ENCODE measurements at regions not wholly inside any gene's neighbourhood (a gene's known extent, or its start where the extent isn't known, plus 50 kb on each side); places are given as distances from the start of the nearest gene placed in this dataset.

DNA sequence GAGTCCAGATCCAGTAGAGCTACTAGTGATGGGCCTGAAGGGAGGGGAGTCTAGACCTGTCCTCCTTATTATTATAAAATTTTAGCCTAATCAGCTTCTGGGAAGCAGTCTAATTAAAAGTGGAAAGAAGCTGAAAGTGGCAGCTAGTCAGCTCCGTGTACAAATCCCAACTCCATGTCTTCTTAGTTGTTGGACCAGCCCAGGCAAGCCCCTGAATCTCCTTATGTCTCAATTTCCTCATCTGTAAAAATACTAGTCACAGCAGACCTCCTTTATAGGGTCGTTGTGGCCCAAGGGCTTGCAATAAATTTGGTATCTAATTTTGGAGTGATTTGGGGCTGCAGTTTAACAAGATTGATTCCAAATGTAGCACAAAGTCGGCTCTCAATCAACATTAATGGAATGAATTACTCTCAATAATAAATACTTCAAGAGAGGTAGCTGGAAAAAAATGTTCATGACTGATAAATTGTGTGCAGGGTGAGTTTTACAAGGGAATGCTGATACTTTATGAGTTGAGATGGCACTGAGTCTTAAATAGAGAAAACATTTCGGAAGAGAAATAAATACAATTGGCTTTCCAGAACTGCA, 118.3 kb upstream of the NDUFV2 start (continued):
- TF ChIP-seq ZSCAN25 (CRISPR knock-in tag; IDR thresholded peaks at IDR 0.05), result no peak

- no peak for FAIRE-seq
- no peak for ATAC-seq
Measured at GRCh38 chr18:8987241-8987640, 115.3 kb upstream of the NDUFV2 start.

GRCh38 chr18:8988260-8988871, 114.1 kb upstream of the NDUFV2 start:
- ChIA-PET CTCF (ENCODE audit: low intra/inter-chr PET ratio, low total read pairs) (interaction anchor here (1.2 to 2.1 kb wide), 4 partner anchors 106 to 509 kb away, joined by 3 to 14 read pairs (median 12); no protein-coding TSS in a partner anchor), POLR2A (no interaction called here)
- Histone ChIP-seq H4K20me1 (ENCODE audit: insufficient read depth, low read length) (no peaks in the 10 kb centered on the region), H3K27me3 (ENCODE audit: control insufficient read depth in 1 of 2, insufficient read depth in 2 of 2, low read length in 2 of 2) (peaks cover 0 to 9% of the 10 kb centered on the region in 2 experiments; a peak in 1 of 5 replicates), H3K79me2 (ENCODE audit: insufficient read depth, low read length) (no peaks in the 10 kb centered on the region), H3K4me2 (ENCODE audit: low read depth, low read length) (no peak overlapping the region), H3K36me3 (replicated peaks in 1 of 2; ENCODE audit: control insufficient read depth in 1 of 2, insufficient read depth in 2 of 2, low read length in 2 of 2) (no peaks in the 10 kb centered on the region), H3K4me1 (ENCODE audit: insufficient read depth, low read length) (no peaks in the 10 kb centered on the region), H3K27ac (ENCODE audit: extremely low read length, insufficient read depth, low read length) (no peak overlapping the region), H2AFZ (ENCODE audit: low read length) (no peak overlapping the region), H3K9me3 (ENCODE audit: low read length) (no peaks in the 10 kb centered on the region), H3K4me3 (replicated peaks in 1 of 3; ENCODE audit: insufficient read depth in 1 of 3, low read depth in 2 of 3, low read length in 3 of 3) (no peak overlapping the region), H3K9ac (ENCODE audit: insufficient read depth, low read depth, low read length) (no peak overlapping the region)
- WGBS (ENCODE audit: low lambda C conversion rate), result 25% methylated on average over 9 of the region's 10 CpGs
- ATAC-seq (peak; percentile 97), FAIRE-seq (peak; percentile 60), DNase-seq (ENCODE audit: low spot score) (peak; percentile 46)
- no TSS peak for BruUV-seq (replicated peaks)
- intact Hi-C loops (cut with micrococcal nuclease; ENCODE audit: unreplicated experiment) (loop anchor here (1.0 kb wide), 3 partner anchors 106 to 335 kb away; no protein-coding TSS in a partner anchor), in situ Hi-C loops (cut with HindIII; ENCODE audit: extremely low pct_ligation_motif_present, low pct_unique_long_range_greater_than_20kb) (no loop called here)
- no peak for TF ChIP-seq ZNF253 (CRISPR knock-in tag; IDR thresholded peaks at IDR 0.05; ENCODE audit: borderline replicate concordance)
- TF ChIP-seq CBFB (CRISPR knock-in tag; IDR thresholded peaks at IDR 0.05), result no peak
- TF ChIP-seq ZNF224 (CRISPR knock-in tag; IDR thresholded peaks at IDR 0.05), result no peak
- TF ChIP-seq ZNF441 (CRISPR knock-in tag; IDR thresholded peaks at IDR 0.05; ENCODE audit: borderline replicate concordance), result no peak
- no peak for TF ChIP-seq DNMT1 (CRISPR knock-in tag; IDR thresholded peaks at IDR 0.05)
- TF ChIP-seq NFE2L2 (IDR thresholded peaks at IDR 0.05; ENCODE audit: low read length), result no peak
- TF ChIP-seq CCAR2 (optimal IDR thresholded peaks at IDR 0.05; ENCODE audit: low read depth, low read length), result no peak
- no peak for TF ChIP-seq ZNF205 (CRISPR knock-in tag; IDR thresholded peaks at IDR 0.05)
- TF ChIP-seq TMF1 (CRISPR knock-in tag; IDR thresholded peaks at IDR 0.05; ENCODE audit: low read depth), result no peak
- TF ChIP-seq, protein P1, sequence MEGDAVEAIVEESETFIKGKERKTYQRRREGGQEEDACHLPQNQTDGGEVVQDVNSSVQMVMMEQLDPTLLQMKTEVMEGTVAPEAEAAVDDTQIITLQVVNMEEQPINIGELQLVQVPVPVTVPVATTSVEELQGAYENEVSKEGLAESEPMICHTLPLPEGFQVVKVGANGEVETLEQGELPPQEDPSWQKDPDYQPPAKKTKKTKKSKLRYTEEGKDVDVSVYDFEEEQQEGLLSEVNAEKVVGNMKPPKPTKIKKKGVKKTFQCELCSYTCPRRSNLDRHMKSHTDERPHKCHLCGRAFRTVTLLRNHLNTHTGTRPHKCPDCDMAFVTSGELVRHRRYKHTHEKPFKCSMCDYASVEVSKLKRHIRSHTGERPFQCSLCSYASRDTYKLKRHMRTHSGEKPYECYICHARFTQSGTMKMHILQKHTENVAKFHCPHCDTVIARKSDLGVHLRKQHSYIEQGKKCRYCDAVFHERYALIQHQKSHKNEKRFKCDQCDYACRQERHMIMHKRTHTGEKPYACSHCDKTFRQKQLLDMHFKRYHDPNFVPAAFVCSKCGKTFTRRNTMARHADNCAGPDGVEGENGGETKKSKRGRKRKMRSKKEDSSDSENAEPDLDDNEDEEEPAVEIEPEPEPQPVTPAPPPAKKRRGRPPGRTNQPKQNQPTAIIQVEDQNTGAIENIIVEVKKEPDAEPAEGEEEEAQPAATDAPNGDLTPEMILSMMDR (CRISPR knock-in tag; IDR thresholded peaks at IDR 0.05), result peak; percentile 91
- no peak for TF ChIP-seq EEA1 (CRISPR knock-in tag; IDR thresholded peaks at IDR 0.05; ENCODE audit: borderline replicate concordance)
- no peak for TF ChIP-seq CREB3 (CRISPR knock-in tag; IDR thresholded peaks at IDR 0.05)

More at GRCh38 chr18:8987241-8987640, 115.3 kb upstream of the NDUFV2 start:
- Histone ChIP-seq H3K4me3 (replicated peaks in 1 of 3; ENCODE audit: insufficient read depth in 1 of 3, low read depth in 2 of 3, low read length in 3 of 3) (no peak overlapping the region), H3K27ac (ENCODE audit: extremely low read length, insufficient read depth, low read length) (no peak overlapping the region), H3K79me2 (ENCODE audit: insufficient read depth, low read length) (no peaks in the 10 kb centered on the region), H3K9ac (ENCODE audit: insufficient read depth, low read depth, low read length) (no peak overlapping the region), H2AFZ (ENCODE audit: low read length) (no peak overlapping the region), H3K9me3 (ENCODE audit: low read length) (no peaks in the 10 kb centered on the region), H3K4me2 (ENCODE audit: low read depth, low read length) (no peak overlapping the region), H4K20me1 (ENCODE audit: insufficient read depth, low read length) (no peaks in the 10 kb centered on the region), H3K27me3 (ENCODE audit: control insufficient read depth in 1 of 2, insufficient read depth in 2 of 2, low read length in 2 of 2) (peaks cover 0 to 13% of the 10 kb centered on the region in 2 experiments; a peak in 2 of 5 replicates), H3K4me1 (ENCODE audit: insufficient read depth, low read length) (peaks cover 10% of the 10 kb centered on the region), H3K36me3 (replicated peaks in 1 of 2; ENCODE audit: control insufficient read depth in 1 of 2, insufficient read depth in 2 of 2, low read length in 2 of 2) (no peaks in the 10 kb centered on the region)
- no TSS peak for BruUV-seq (replicated peaks)
- in situ Hi-C loops (cut with HindIII; ENCODE audit: extremely low pct_ligation_motif_present, low pct_unique_long_range_greater_than_20kb), result no loop called here
- intact Hi-C loops (cut with micrococcal nuclease; ENCODE audit: unreplicated experiment), result no loop called here
- POLR2A ChIA-PET, result no interaction called here
- TF ChIP-seq ZNF644 (CRISPR knock-in tag; IDR thresholded peaks at IDR 0.05; ENCODE audit: low read depth) (no peak), FOXK1 (CRISPR knock-in tag; IDR thresholded peaks at IDR 0.05; ENCODE audit: borderline replicate concordance, low read depth) (no peak), ZNF564 (CRISPR knock-in tag; IDR thresholded peaks at IDR 0.05) (no peak)
- CTCF ChIA-PET (ENCODE audit: low intra/inter-chr PET ratio, low total read pairs), result interaction anchor here (1.7 to 2.1 kb wide), 2 partner anchors 105 to 291 kb away, joined by 12 to 14 read pairs; no protein-coding TSS in a partner anchor
- 23% methylated on average over 6 of the region's 6 CpGs for WGBS (ENCODE audit: low lambda C conversion rate)
- no peak for DNase-seq (ENCODE audit: low spot score)
